BJ (cell line): ENCODE measurements at regions not wholly inside any gene's neighbourhood (a gene's known extent, or its start where the extent isn't known, plus 50 kb on each side); places are given as distances from the start of the nearest gene placed in this dataset.

Experiments
- CTCF ChIA-PET: fragments of 350-600 bp; formaldehyde crosslinking; extraction: SDS; loops from one replicate; lab custom pipeline; 2021; ENCODE audit warnings: antibody characterized with exemption, inconsistent platforms; lab: Yijun Ruan, JAX
- POLR2A ChIA-PET: fragments of 300-600 bp; sonication (Branson Sonifier 250); formaldehyde crosslinking; extraction: SDS; loops from one replicate; lab custom pipeline; 2021; ENCODE audit warnings: antibody characterized with exemption; lab: Charles Lee
- DNase-seq: peaks from one replicate; pipeline ENCODE4 v3.0.0-alpha.2; 2011; ENCODE audit warnings: low read depth
- H3K27me3 ChIP-seq: 2 replicates; pipeline ENCODE4 v1.6.0; 2011; ENCODE audit warnings: low read length; ENCODE audit not compliant: control insufficient read depth, insufficient read depth
- H3K36me3 ChIP-seq: 2 replicates; pipeline ENCODE4 v1.5.1; 2011; ENCODE audit warnings: low read length; ENCODE audit not compliant: control insufficient read depth, insufficient read depth
- H3K4me3 ChIP-seq: 2 replicates; pipeline ENCODE4 v1.5.1; 2011; ENCODE audit warnings: low read depth, mild to moderate bottlenecking, control low read depth, low read length
- CTCF ChIP-seq: IDR thresholded peaks from 2 replicates; pipeline ENCODE4 v1.5.1; 2011; ENCODE audit warnings: low read depth, mild to moderate bottlenecking, control low read depth, inconsistent platforms, low read length, moderate library complexity; ENCODE audit not compliant: insufficient read depth

- no peaks in the 10 kb centered on the region for H3K27me3 ChIP-seq
- CTCF ChIA-PET, result interaction anchor here (0.6 kb wide), 1 partner anchor 45 kb away, joined by 3 read pairs; no protein-coding TSS in a partner anchor
- H3K4me3 ChIP-seq, result no peak overlapping the region
- no peaks in the 10 kb centered on the region for H3K36me3 ChIP-seq
- no peak for DNase-seq
- POLR2A ChIA-PET, result no interaction called here
- no peak for TF ChIP-seq CTCF
Observed at GRCh38 chr13:83190020-83190419, 692.3 kb downstream of the SLITRK1 start.

- Histone ChIP-seq H3K36me3 (no peaks in the 10 kb centered on the region), H3K4me3 (no peak overlapping the region), H3K27me3 (no peaks in the 10 kb centered on the region)
- no peak for TF ChIP-seq CTCF
- peak; percentile 31 for DNase-seq
- CTCF ChIA-PET, result no interaction called here
- POLR2A ChIA-PET, result no interaction called here
Observed at GRCh38 chr13:83184819-83185218, 697.5 kb downstream of the SLITRK1 start.

- CTCF ChIA-PET, result no interaction called here
- H3K36me3 ChIP-seq, result no peaks in the 10 kb centered on the region
- DNase-seq, result no peak
- POLR2A ChIA-PET, result no interaction called here
- no peaks in the 10 kb centered on the region for H3K27me3 ChIP-seq
- no peak overlapping the region for H3K4me3 ChIP-seq
- TF ChIP-seq CTCF, result no peak
Observed at GRCh38 chr13:83184150-83184475, 698.2 kb downstream of the SLITRK1 start.

GRCh38 chr13:83183439-83184149 is 698.7 kb downstream of the SLITRK1 start:
- H3K27me3 ChIP-seq, result no peaks in the 10 kb centered on the region
- H3K36me3 ChIP-seq, result no peaks in the 10 kb centered on the region
- no peak overlapping the region for H3K4me3 ChIP-seq
- ChIA-PET CTCF (interaction anchor here (0.5 kb wide), 1 partner anchor 634 kb away, joined by 3 read pairs; no protein-coding TSS in a partner anchor), POLR2A (no interaction called here)
- no peak for TF ChIP-seq CTCF
- DNase-seq, result no peak

- H3K36me3 ChIP-seq, result no peaks in the 10 kb centered on the region
- no peak overlapping the region for H3K4me3 ChIP-seq
- H3K27me3 ChIP-seq, result no peaks in the 10 kb centered on the region
- CTCF ChIA-PET, result interaction anchor here (0.5 to 0.6 kb wide), 2 partner anchors 103 to 633 kb away, joined by 3 read pairs; no protein-coding TSS in a partner anchor
- POLR2A ChIA-PET, result no interaction called here
- TF ChIP-seq CTCF, result no peak
- no peak for DNase-seq
Observed at GRCh38 chr13:83182845-83183244, 699.4 kb downstream of the SLITRK1 start.
